ENCODE measurements at regions not wholly inside any gene's neighbourhood (a gene's known extent, or its start where the extent isn't known, plus 50 kb on each side); places are given as distances from the start of the nearest gene placed in this dataset.

- no peak overlapping the region for H4K91ac ChIP-seq (replicated peaks; ENCODE audit: insufficient read length, low read length)
Observed at GRCh38 chr2:71906357-71906973, 241.2 kb downstream of the CYP26B1 start.

More at GRCh38 chr2:71906357-71906973, 241.2 kb downstream of the CYP26B1 start:
- Histone ChIP-seq H2BK120ac (replicated peaks; ENCODE audit: low read depth, low read length) (no peak overlapping the region), H3K23me2 (ENCODE audit: low read depth, low read length) (no peaks in the 10 kb centered on the region), H3K14ac (ENCODE audit: insufficient read length) (no peak overlapping the region), H3K4me1 (replicated peaks in 1 of 4; ENCODE audit: control insufficient read depth in 3 of 4, insufficient read depth in 4 of 4, low read length in 3 of 4) (no peaks in the 10 kb centered on the region), H2BK12ac (ENCODE audit: low read depth, low read length) (no peak overlapping the region), H4K5ac (ENCODE audit: insufficient read length, low read depth, low read length) (no peak overlapping the region), H2BK15ac (ENCODE audit: low read length) (no peak overlapping the region), H2AFZ (ENCODE audit: low read length) (no peak overlapping the region), H3K79me2 (ENCODE audit: control insufficient read depth in 1 of 2, insufficient read depth in 2 of 2, low read length in 2 of 2) (no peaks in the 10 kb centered on the region), H3K4ac (replicated peaks; ENCODE audit: insufficient read length, low read depth, low read length) (no peak overlapping the region), H3K36me3 (ENCODE audit: control insufficient read depth in 2 of 4, insufficient read depth in 4 of 4, low read length in 3 of 4) (no peaks in the 10 kb centered on the region), H4K20me1 (replicated peaks in 1 of 2; ENCODE audit: control insufficient read depth in 1 of 2, insufficient read depth in 2 of 2, low read length in 2 of 2) (no peaks in the 10 kb centered on the region), H3K27me3 (replicated peaks in 1 of 4; ENCODE audit: control insufficient read depth in 3 of 4, extremely low read depth in 1 of 4, insufficient read depth in 3 of 4, low read length in 3 of 4) (no peaks in the 10 kb centered on the region), H3K4me2 (ENCODE audit: insufficient read depth in 1 of 2, low read depth in 2 of 2, low read length in 2 of 2) (no peak overlapping the region), H3K9ac (replicated peaks in 1 of 4; ENCODE audit: extremely low read depth in 1 of 4, low read depth in 3 of 4, low read length in 3 of 4) (no peak overlapping the region), H3K27ac (ENCODE audit: low read depth, low read length) (no peak overlapping the region), H4K8ac (ENCODE audit: extremely low read depth, insufficient read depth, low read length) (no peak overlapping the region), H2AK5ac (ENCODE audit: low read depth, low read length) (no peak overlapping the region), H3K79me1 (ENCODE audit: low read depth, low read length) (no peaks in the 10 kb centered on the region), H3K56ac (replicated peaks; ENCODE audit: insufficient read length, low read depth, low read length) (no peak overlapping the region), H3K23ac (ENCODE audit: insufficient read length) (no peak overlapping the region), H3K18ac (ENCODE audit: extremely low read depth, low read length) (no peak overlapping the region), H2BK5ac (ENCODE audit: low read depth, low read length) (no peak overlapping the region), H2BK20ac (ENCODE audit: low read length) (no peak overlapping the region), H3K9me3 (ENCODE audit: insufficient read depth in 2 of 2, low read depth in 1 of 2, low read length in 1 of 2) (peaks cover 3 to 12% of the 10 kb centered on the region in 2 experiments; a peak in 2 of 4 replicates), H3K4me3 (ENCODE audit: extremely low read depth in 1 of 4, insufficient read depth in 2 of 4, low read depth in 3 of 4, low read length in 4 of 4) (no peak overlapping the region)
- FAIRE-seq (no peak), DNase-seq (ENCODE audit: low read depth in 1 of 2, low spot score in 2 of 2) (no peak)
- ChIA-PET CTCF (ENCODE audit: partially characterized antibody) (interaction anchor here (1.0 kb wide), 2 partner anchors 210 to 360 kb away, joined by 3 read pairs; no protein-coding TSS in a partner anchor), POLR2A (ENCODE audit: partially characterized antibody) (no interaction called here)
- TF ChIP-seq TAF1 (IDR thresholded peaks at IDR 0.05; ENCODE audit: low read depth, low read length) = no peak
- no peak for TF ChIP-seq RBBP5 (IDR thresholded peaks at IDR 0.05; ENCODE audit: borderline replicate concordance, low read depth, low read length)
- no peak for TF ChIP-seq KDM5A (IDR thresholded peaks at IDR 0.05; ENCODE audit: low read length)
- WGBS, 2 experiments (ENCODE audit: extremely low coverage in 1 of 2, insufficient coverage in 1 of 2, insufficient read length in 1 of 2, insufficient replicate concordance in 2 of 2, low coverage in 1 of 2, low lambda C conversion rate in 2 of 2, missing lambda C conversion rate in 1 of 2) = 88% methylated on average over 2 of the region's 2 CpGs; no CpG with 5 or more reads in 1 of the 2 experiments
